HFF-Myc (cell line): ENCODE measurements at regions not wholly inside any gene's neighbourhood (a gene's known extent, or its start where the extent isn't known, plus 50 kb on each side); places are given as distances from the start of the nearest gene placed in this dataset.

Experiments
- DNase-seq: peaks from one replicate; pipeline ENCODE4 v3.0.0-alpha.2; 2011; ENCODE audit warnings: low read depth; ENCODE audit errors: extremely low read depth
- H3K4me3 ChIP-seq: replicated peaks from 2 replicates; pipeline ENCODE4 v1.5.1; 2011; ENCODE audit warnings: low read depth, mild to moderate bottlenecking, control low read depth, low read length
- TF ChIP-seq, protein P1 (sequence below): IDR thresholded peaks from 2 replicates; pipeline ENCODE4 v1.5.1; 2012; ENCODE audit warnings: mild to moderate bottlenecking, low read depth, low read length, control low read depth; ENCODE audit errors: missing control alignments

DNA sequence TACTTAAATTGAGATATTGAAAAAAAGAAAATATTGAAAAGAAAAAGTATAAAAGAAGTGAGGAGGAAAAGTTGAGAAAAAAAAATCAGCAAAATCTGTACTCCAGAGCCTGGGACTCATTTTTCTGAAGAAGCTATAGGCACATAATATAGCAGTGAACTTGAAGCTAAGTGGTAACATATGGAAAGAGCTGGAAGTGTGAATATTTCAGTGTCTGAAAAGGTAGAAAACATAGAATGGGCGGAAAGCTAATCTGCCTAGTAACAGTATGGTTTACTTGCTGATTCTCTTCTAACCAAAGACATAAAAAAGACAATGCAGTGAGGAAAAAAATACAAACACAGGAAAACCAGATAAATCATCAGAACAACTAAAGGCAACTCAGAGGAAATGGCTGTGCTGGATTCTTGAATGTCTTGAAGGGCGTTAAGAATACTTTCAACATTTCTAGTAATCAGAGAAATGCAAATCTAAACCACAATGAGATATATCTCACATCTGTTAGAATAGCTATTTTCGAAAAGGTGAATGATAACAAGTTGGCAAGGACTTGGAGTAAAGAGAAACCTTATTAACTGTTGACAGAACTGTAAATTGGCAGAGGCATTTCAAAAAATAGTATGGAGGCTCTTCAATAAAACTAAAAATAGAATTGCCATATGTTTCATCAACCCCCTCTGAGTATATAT lies 784.6 kb downstream of the LRFN5 start:
- DNase-seq = no peak
- TF ChIP-seq, protein P1, sequence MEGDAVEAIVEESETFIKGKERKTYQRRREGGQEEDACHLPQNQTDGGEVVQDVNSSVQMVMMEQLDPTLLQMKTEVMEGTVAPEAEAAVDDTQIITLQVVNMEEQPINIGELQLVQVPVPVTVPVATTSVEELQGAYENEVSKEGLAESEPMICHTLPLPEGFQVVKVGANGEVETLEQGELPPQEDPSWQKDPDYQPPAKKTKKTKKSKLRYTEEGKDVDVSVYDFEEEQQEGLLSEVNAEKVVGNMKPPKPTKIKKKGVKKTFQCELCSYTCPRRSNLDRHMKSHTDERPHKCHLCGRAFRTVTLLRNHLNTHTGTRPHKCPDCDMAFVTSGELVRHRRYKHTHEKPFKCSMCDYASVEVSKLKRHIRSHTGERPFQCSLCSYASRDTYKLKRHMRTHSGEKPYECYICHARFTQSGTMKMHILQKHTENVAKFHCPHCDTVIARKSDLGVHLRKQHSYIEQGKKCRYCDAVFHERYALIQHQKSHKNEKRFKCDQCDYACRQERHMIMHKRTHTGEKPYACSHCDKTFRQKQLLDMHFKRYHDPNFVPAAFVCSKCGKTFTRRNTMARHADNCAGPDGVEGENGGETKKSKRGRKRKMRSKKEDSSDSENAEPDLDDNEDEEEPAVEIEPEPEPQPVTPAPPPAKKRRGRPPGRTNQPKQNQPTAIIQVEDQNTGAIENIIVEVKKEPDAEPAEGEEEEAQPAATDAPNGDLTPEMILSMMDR = no peak
- no peak overlapping the region for H3K4me3 ChIP-seq

DNA sequence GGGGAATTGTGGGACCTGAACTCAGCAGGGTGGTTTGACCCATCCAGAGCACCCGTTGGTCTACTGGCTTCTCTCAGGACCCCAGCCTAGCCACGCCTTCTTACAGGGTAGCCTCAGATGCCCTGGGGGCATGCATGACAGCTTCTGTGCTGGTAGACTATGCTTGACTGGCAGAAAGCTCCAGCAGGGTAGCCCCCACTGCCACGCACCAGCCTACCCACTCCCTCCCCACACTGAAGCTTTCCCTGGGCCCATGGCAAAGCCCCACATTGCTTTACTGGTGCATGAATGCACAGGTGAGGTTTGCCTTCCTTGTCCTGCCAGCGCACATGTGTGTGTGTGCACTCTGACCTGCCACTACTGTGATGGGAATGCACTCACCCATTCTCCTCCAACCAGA lies 772.2 kb downstream of the LRFN5 start:
- H3K4me3 ChIP-seq = no peak overlapping the region
- no peak for DNase-seq
- TF ChIP-seq, protein P1 = no peak

DNA sequence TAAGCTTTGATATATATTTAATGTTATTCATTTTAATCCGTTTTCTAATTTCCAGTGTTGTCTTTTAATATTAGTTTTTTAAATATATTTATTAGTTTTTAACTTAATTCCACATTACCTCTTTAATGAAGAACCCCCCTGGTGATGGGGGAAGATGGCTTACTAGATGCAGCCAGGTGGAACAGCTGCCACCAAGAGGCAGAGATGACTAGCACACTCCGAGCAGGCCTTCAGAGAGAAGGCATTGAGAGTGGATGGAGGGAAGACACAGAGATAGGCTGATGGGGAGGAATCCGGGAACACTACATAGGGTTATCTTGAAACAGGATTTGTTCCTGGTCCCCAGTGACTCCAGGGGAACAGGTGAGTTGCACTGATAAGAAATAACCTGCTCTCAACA lies 771.6 kb downstream of the LRFN5 start:
- TF ChIP-seq, protein P1 = peak; percentile 30
- no peak overlapping the region for H3K4me3 ChIP-seq
- no peak for DNase-seq

DNA sequence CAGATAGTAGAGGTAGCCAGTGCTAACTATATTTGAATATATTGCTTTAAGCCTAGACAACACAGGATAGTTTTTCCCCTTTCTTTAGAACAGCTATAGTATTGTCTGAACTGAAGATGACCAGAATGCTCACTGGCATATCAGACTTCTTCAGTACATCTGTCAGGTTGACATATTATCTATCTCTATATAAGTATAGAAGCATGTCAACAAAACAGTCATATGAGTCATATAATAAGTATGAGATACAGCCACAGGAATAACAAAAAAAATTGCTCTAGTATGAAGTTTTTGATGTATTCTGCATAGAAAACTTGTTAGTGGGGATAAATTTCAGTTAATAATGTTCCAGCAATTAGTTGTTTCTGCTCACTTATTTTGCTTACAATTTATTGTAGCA lies 767.7 kb downstream of the LRFN5 start:
- no peak for DNase-seq
- H3K4me3 ChIP-seq = no peak overlapping the region
- TF ChIP-seq, protein P1 = no peak

DNA sequence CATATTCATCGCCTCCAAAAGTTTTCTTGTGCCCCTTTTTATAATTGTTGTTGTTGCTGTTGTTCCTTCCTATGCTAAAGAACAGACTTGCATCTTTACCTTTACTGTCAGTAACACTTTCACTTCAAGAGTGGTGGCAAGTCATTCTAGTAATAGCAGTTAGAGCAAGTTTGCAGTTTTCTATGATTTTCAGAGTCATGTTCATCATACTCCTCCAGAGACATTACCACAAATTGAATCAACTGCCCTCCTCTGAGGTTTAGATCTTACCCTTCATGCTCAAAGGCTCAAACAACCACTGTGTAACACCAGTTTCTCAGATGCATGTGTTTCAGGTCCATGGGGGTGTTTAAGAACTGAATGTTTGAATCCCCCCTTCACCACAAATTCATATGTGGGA lies 763.4 kb downstream of the LRFN5 start:
- no peak overlapping the region for H3K4me3 ChIP-seq
- TF ChIP-seq, protein P1 = no peak
- no peak for DNase-seq

DNA sequence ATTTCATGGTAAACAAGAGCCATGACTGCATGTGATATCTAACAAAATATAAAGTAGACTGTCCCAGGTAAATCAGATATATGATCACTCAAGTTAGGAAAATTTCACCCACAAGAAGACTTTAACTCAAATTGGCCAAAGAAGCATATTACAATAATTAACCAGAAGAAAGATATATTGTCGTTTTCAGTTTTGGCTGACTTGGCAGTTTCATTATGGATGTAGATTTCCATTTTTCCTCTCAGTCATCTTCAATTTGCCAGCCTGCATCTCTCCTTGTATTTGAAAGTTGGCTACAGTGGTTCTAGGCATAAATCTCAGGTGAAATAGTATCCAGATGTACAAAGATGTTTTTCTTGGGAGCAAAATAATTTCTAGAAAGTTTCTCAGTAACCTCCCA lies 761.6 kb downstream of the LRFN5 start:
- TF ChIP-seq, protein P1 = no peak
- H3K4me3 ChIP-seq = no peak overlapping the region
- DNase-seq = no peak

DNA sequence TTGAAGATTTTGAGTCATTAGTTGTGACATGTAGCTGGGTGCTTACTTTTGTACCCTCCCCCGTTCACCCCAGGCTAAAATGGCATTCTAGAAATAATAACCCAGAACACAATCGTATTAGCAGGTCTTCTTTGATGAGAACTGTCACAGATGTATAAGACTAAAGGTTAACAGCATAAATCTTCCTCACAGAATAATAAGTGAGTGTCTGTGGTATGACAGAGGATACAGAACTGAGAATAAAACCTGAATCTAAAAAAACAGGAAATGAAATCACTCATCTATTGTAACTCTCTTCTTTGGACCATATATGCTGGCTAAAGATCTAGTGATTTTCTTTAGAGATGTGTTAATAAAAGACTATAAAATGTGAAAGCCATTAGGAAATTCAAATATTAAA lies 746.6 kb downstream of the LRFN5 start:
- H3K4me3 ChIP-seq = no peak overlapping the region
- DNase-seq = no peak
- TF ChIP-seq, protein P1 = no peak
